Keratinocyte (primary cell): ENCODE measurements at regions not wholly inside any gene's neighbourhood (a gene's known extent, or its start where the extent isn't known, plus 50 kb on each side); places are given as distances from the start of the nearest gene placed in this dataset.
"Not testable (repeated sequence)": the region's sequence is repeated elsewhere in the genome, so short reads cannot be mapped to it uniquely, and the experiment has no call there.

Experiments
- CTCF ChIP-seq, 3 experiments: IDR thresholded peaks in 1 of 3; conservative IDR thresholded peaks in 1 of 3; optimal IDR thresholded peaks in 1 of 3; 2 replicates in 2 of 3; 3 replicates in 1 of 3; pipeline versions ENCODE3 to v1.5.1; 2011; ENCODE audit warnings: low read length in 3 of 3, mild to moderate bottlenecking in 3 of 3, moderate library complexity in 2 of 3, control low read depth in 1 of 3, inconsistent platforms in 1 of 3; ENCODE audit not compliant: insufficient read depth in 2 of 3; ENCODE audit errors: extremely low read depth in 1 of 3
- EZH2 ChIP-seq: IDR thresholded peaks from one replicate; pipeline ENCODE4 v1.6.1; 2012; ENCODE audit warnings: inconsistent platforms, mild to moderate bottlenecking, low read length, moderate library complexity

GRCh38 chr7:76944603-76945002, 87.6 kb downstream of the SPDYE17 start:
- not testable (repeated sequence) for TF ChIP-seq CTCF (optimal IDR thresholded peaks at IDR 0.05 in 1 of 3, IDR thresholded peaks at IDR 0.05 in 1 of 3, conservative IDR thresholded peaks at IDR 0.05 in 1 of 3; ENCODE audit: extremely low read depth in 1 of 3, insufficient read depth in 2 of 3, low read length in 3 of 3); EZH2
